C4-2B (cell line): ENCODE measurements at regions not wholly inside any gene's neighbourhood (a gene's known extent, or its start where the extent isn't known, plus 50 kb on each side); places are given as distances from the start of the nearest gene placed in this dataset.
A peak's percentile ranks its signal among the peaks of the same experiment; 100 is the strongest.

Experiments used
- H3K27ac ChIP-seq: fragments of 450-650 bp; 2 replicates; pipeline ENCODE4 v1.5.1; 2017
- ZFX ChIP-seq: fragments of 450-650 bp; IDR thresholded peaks from 2 replicates; pipeline ENCODE4 v1.6.1; 2017
- TF ChIP-seq, protein P1 (sequence below): fragments of 450-650 bp; conservative IDR thresholded peaks from 2 replicates; pipeline ENCODE4 v1.5.1; 2017; ENCODE audit warnings: mild to moderate bottlenecking

DNA sequence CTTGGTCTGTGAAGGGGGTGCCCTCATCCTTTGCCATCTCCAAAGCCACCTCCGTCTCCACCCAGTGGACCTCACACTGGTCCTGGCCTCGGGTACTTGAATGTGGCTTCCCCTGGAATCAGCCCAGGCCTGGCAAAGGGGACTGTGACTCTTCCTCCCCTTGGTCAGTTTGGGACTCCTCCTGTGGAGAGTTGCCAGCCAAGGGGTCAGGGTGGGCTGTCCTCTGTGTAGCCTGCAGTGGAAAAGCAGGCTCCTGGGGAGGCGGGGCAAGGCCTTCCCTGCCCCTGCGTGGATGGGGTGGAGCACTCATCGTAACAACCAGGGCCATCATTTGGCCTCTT lies 59.8 kb downstream of the INHBB start:
- no peak for TF ChIP-seq ZFX
- TF ChIP-seq, protein P1, sequence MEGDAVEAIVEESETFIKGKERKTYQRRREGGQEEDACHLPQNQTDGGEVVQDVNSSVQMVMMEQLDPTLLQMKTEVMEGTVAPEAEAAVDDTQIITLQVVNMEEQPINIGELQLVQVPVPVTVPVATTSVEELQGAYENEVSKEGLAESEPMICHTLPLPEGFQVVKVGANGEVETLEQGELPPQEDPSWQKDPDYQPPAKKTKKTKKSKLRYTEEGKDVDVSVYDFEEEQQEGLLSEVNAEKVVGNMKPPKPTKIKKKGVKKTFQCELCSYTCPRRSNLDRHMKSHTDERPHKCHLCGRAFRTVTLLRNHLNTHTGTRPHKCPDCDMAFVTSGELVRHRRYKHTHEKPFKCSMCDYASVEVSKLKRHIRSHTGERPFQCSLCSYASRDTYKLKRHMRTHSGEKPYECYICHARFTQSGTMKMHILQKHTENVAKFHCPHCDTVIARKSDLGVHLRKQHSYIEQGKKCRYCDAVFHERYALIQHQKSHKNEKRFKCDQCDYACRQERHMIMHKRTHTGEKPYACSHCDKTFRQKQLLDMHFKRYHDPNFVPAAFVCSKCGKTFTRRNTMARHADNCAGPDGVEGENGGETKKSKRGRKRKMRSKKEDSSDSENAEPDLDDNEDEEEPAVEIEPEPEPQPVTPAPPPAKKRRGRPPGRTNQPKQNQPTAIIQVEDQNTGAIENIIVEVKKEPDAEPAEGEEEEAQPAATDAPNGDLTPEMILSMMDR: no peak
- no peak overlapping the region for H3K27ac ChIP-seq

DNA sequence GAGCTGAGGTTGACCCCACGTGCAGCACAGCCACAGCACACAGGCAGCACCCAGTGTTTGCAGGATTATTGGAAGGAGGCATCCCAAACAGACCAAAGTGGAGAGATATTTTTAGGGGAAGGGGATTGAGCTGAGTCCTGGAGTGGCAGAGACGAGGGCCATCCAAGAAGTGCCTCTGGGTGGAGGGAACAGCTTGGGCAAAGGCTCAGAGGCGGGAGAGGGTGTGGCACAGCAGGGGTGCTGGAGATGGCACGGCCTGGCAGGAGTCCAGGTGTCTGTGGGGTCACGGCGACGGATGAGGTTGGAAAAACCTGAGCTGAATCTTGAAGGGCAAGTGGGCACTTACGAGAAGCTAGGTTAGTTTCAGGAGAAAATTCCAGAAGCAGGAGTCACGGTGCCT lies 60.6 kb downstream of the INHBB start:
- no peak for TF ChIP-seq ZFX
- TF ChIP-seq, protein P1: no peak

DNA sequence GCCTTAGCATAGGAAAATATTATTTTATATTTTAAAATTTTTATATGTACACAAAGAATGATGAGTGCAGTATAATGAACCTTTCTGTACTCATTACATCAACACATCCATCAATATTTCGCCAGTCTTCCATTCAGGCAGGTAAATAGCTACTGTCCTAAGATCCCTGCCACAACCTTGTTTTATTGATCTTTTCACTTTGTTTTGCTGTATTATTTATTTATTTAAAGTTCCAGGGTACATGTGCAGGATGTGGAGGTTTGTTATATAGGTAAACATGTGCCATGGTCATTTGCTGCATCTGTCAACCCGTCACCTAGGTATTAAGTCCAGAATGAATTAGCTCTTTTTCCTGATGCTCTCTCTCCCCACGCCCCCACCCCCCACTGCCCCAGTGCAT lies 64.6 kb downstream of the INHBB start:
- H3K27ac ChIP-seq: no peak overlapping the region
- no peak for TF ChIP-seq ZFX
- TF ChIP-seq, protein P1: no peak

More for the DNA sequence above, 60.6 kb downstream of the INHBB start:
- H3K27ac ChIP-seq: no peak overlapping the region

DNA sequence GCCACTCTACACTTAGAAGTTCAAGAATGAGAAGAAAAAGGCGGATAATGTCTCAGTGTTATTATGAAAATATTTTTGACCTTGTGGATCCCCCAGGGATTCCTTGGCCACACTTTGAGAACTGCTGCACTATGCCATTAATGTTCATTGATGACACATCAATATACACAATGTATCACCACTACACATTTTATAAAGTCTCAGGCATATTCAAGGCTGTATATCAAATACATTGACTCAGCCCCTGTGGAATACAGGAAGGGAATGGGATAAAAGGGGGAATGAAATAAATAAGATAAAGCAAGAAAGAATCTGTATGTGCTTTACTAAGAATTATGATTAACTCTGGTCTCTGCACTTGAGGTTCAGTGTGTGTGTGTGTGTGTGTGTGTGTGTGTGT lies 69.1 kb downstream of the INHBB start:
- H3K27ac ChIP-seq: no peak overlapping the region
- no peak for TF ChIP-seq ZFX
- TF ChIP-seq, protein P1: no peak

DNA sequence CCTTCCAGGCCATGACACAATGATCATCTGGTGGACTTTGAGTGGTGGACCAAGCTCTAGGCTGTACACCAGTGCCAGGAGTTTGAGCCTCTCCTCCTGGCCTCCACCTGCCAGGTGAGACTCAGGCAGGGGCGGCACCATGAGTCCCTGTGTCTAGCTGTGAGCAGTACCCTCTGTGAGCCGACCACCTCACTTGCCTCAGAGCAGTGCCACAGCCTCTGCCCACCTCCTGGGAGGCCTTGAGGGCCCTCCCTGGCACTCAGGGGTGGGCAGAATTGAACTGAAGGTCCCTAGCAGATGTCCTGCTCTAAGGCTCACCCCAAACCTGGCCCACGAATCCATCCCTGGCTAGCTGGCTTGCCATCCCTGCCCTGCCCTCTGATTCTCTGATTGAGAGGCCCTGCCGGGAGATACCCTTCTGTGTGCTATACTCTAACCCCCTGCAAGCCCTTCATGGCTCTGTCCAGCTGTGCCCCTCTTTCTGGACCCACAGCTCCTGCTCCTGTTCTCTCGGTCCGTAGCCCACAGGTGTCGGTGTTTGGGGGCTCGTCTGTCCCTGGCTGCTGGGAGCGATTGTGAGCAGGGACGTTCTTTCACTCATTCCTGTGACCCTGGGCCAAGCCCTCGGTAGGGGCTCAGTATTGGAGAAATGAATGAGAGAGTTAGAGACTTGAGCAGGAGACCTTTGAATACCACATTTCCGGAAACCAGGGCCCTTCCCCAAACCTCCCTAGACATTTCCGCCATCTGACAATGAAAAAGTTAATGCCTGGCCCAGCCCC lies 70.0 kb downstream of the INHBB start:
- TF ChIP-seq, protein P1: no peak
- TF ChIP-seq ZFX: no peak
- H3K27ac ChIP-seq: no peak overlapping the region; the same call in 1 of the 2 replicates

DNA sequence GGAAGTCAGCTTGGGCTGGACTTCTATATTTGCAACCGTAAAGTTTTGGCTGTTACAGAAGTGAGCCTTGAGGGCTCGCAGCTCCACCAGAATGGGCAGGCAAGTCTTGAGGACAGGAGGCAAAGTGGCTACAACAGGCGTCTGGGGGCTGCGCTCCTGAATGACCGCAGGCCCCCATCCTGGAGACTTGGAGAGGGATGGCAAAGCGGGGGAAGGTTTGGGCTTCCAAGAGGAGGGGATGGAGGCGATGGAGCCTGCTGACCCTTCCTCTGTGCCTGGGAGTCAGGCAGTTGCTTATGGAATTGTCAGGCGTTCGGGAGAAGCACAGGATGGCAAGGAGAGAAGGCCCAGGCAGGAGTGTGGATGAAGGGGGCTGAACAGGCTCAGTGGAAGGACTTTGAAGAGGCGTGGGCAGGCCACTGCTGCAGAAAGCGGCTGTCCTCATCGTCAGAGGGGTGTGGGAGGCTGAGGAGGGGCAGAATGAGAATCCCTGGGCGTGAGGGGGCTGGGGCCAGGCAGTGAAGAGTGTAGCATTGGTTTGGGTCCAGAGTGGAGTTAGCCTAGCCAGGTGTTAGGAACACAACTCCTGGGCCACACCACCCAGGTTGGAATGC lies 72.3 kb downstream of the INHBB start:
- no peak overlapping the region for H3K27ac ChIP-seq
- TF ChIP-seq, protein P1: no peak
- no peak for TF ChIP-seq ZFX

DNA sequence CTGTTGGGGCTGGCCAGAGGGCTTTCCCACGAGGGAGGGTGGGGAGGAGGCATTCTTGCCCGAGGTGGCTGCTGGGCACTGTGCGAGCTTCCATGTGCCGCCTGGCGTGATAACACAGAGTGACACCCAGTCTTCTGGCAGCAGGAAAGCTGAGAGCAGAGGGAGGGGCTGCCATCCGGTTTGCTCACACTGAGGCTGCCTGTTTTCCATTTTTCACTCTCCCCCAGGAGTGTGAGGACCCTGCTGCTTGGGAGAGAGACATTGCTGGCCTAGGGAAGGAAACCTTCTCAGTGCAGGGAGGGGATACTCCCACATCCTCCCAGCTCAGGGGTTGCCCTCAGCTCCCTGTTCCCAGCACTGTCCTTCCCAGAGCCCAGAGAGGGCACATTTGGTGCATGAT lies 73.1 kb downstream of the INHBB start:
- TF ChIP-seq, protein P1: no peak
- TF ChIP-seq ZFX: no peak
- peak overlapping the region; percentile 9; the same call in 1 of the 2 replicates for H3K27ac ChIP-seq
